ENCODE measurements at regions not wholly inside any gene's neighbourhood (a gene's known extent, or its start where the extent isn't known, plus 50 kb on each side); places are given as distances from the start of the nearest gene placed in this dataset.

- no peak overlapping the region for H3K27ac ChIP-seq (ENCODE audit: low read depth, low read length)
- H3K4me1 ChIP-seq (ENCODE audit: insufficient read depth, low read length): peaks cover 5% of the 10 kb centered on the region
- H3K9ac ChIP-seq (ENCODE audit: low read length): no peak overlapping the region
- H3K27me3 ChIP-seq (ENCODE audit: control insufficient read depth in 1 of 2, insufficient read depth in 2 of 2, low read length in 2 of 2): no peaks in the 10 kb centered on the region
- H3K4me3 ChIP-seq (ENCODE audit: low read depth in 1 of 2, low read length in 2 of 2): no peak overlapping the region
- H3K36me3 ChIP-seq (ENCODE audit: insufficient read depth, low read length): no peaks in the 10 kb centered on the region
- H3K9me3 ChIP-seq (ENCODE audit: low read length): no peaks in the 10 kb centered on the region
These were observed 225.2 kb upstream of the RREB1 start for GRCh38 chr6:6882592-6882991.

DNA sequence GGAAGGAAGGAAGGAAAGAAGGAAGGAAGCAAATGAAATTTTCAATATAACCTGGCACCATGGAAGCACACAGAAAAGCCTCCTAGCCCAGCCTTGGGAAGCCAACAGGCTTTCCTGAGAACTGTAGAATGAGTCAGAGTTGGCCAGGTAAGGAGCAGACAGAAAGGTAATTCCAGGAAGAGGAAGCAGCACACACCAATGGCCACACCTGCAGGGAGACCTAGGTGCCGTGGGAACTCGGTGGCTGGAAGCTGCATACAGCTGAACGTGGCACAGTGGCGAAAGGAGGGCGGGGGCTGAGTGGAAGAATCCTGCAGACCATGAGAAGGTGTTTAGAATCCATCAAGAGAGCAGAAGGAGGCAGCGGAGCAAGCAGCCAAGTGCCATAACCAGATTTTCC is 224.8 kb upstream of the RREB1 start:
- Histone ChIP-seq H3K27me3 (ENCODE audit: control insufficient read depth in 1 of 2, insufficient read depth in 2 of 2, low read length in 2 of 2) (no peaks in the 10 kb centered on the region), H3K36me3 (ENCODE audit: insufficient read depth, low read length) (no peaks in the 10 kb centered on the region), H3K4me1 (ENCODE audit: insufficient read depth, low read length) (peaks cover 5% of the 10 kb centered on the region), H3K9ac (ENCODE audit: low read length) (no peak overlapping the region), H3K4me3 (ENCODE audit: low read depth in 1 of 2, low read length in 2 of 2) (no peak overlapping the region), H3K27ac (ENCODE audit: low read depth, low read length) (no peak overlapping the region), H3K9me3 (ENCODE audit: low read length) (no peaks in the 10 kb centered on the region)

GRCh38 chr6:6884193-6884627 is 223.6 kb upstream of the RREB1 start:
- no peak overlapping the region for H3K9ac ChIP-seq (ENCODE audit: low read length)
- no peaks in the 10 kb centered on the region for H3K27me3 ChIP-seq (ENCODE audit: control insufficient read depth in 1 of 2, insufficient read depth in 2 of 2, low read length in 2 of 2)
- no peak overlapping the region for H3K4me3 ChIP-seq (ENCODE audit: low read depth in 1 of 2, low read length in 2 of 2)
- H3K36me3 ChIP-seq (ENCODE audit: insufficient read depth, low read length): no peaks in the 10 kb centered on the region
- no peaks in the 10 kb centered on the region for H3K9me3 ChIP-seq (ENCODE audit: low read length)
- no peak overlapping the region for H3K27ac ChIP-seq (ENCODE audit: low read depth, low read length)
- peaks cover 5% of the 10 kb centered on the region for H3K4me1 ChIP-seq (ENCODE audit: insufficient read depth, low read length)

DNA sequence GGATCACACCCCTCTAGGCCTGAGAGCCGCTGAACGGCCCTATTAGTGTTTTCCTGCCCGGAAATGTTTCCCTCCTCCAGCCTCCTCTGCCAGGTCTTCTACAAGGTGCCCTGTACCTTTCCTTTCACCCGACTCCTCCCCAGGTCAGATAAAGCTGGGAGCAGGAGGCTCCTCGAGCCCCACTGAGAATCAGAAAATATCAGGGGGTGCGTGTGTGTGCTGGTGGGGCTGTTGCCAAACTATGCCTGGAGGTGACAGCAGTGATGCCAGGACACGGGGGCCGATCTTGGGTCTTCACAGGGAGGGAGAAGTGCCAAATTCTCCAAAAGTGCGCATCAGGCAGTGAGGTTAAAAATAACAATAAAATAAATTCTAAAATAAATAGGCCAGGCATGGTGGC is 222.8 kb upstream of the RREB1 start:
- Histone ChIP-seq H3K9me3 (ENCODE audit: low read length) (no peaks in the 10 kb centered on the region), H3K27ac (ENCODE audit: low read depth, low read length) (no peak overlapping the region), H3K36me3 (ENCODE audit: insufficient read depth, low read length) (no peaks in the 10 kb centered on the region), H3K27me3 (ENCODE audit: control insufficient read depth in 1 of 2, insufficient read depth in 2 of 2, low read length in 2 of 2) (no peaks in the 10 kb centered on the region), H3K4me3 (ENCODE audit: low read depth in 1 of 2, low read length in 2 of 2) (no peak overlapping the region), H3K9ac (ENCODE audit: low read length) (no peak overlapping the region), H3K4me1 (ENCODE audit: insufficient read depth, low read length) (peaks cover 5% of the 10 kb centered on the region)

- Histone ChIP-seq H3K27me3 (ENCODE audit: control insufficient read depth in 1 of 2, insufficient read depth in 2 of 2, low read length in 2 of 2) (no peaks in the 10 kb centered on the region), H3K9me3 (ENCODE audit: low read length) (no peaks in the 10 kb centered on the region), H3K4me1 (ENCODE audit: insufficient read depth, low read length) (peaks cover 5% of the 10 kb centered on the region), H3K9ac (ENCODE audit: low read length) (no peak overlapping the region), H3K27ac (ENCODE audit: low read depth, low read length) (no peak overlapping the region), H3K36me3 (ENCODE audit: insufficient read depth, low read length) (no peaks in the 10 kb centered on the region), H3K4me3 (ENCODE audit: low read depth in 1 of 2, low read length in 2 of 2) (no peak overlapping the region)
These were observed 222.1 kb upstream of the RREB1 start for GRCh38 chr6:6885521-6886170.

GRCh38 chr6:6886171-6886885 is 221.4 kb upstream of the RREB1 start:
- no peak overlapping the region for H3K9ac ChIP-seq (ENCODE audit: low read length)
- no peaks in the 10 kb centered on the region for H3K27me3 ChIP-seq (ENCODE audit: control insufficient read depth in 1 of 2, insufficient read depth in 2 of 2, low read length in 2 of 2)
- no peaks in the 10 kb centered on the region for H3K36me3 ChIP-seq (ENCODE audit: insufficient read depth, low read length)
- H3K4me3 ChIP-seq (ENCODE audit: low read depth in 1 of 2, low read length in 2 of 2): no peak overlapping the region
- H3K27ac ChIP-seq (ENCODE audit: low read depth, low read length): no peak overlapping the region
- no peaks in the 10 kb centered on the region for H3K9me3 ChIP-seq (ENCODE audit: low read length)
- peaks cover 5% of the 10 kb centered on the region for H3K4me1 ChIP-seq (ENCODE audit: insufficient read depth, low read length)

- no peaks in the 10 kb centered on the region for H3K36me3 ChIP-seq (ENCODE audit: insufficient read depth, low read length)
- no peaks in the 10 kb centered on the region for H3K27me3 ChIP-seq (ENCODE audit: control insufficient read depth in 1 of 2, insufficient read depth in 2 of 2, low read length in 2 of 2)
- no peaks in the 10 kb centered on the region for H3K9me3 ChIP-seq (ENCODE audit: low read length)
- H3K27ac ChIP-seq (ENCODE audit: low read depth, low read length): no peak overlapping the region
- H3K9ac ChIP-seq (ENCODE audit: low read length): no peak overlapping the region
- peaks cover 5% of the 10 kb centered on the region for H3K4me1 ChIP-seq (ENCODE audit: insufficient read depth, low read length)
- no peak overlapping the region for H3K4me3 ChIP-seq (ENCODE audit: low read depth in 1 of 2, low read length in 2 of 2)
These were observed 220.9 kb upstream of the RREB1 start for GRCh38 chr6:6886886-6887285.

DNA sequence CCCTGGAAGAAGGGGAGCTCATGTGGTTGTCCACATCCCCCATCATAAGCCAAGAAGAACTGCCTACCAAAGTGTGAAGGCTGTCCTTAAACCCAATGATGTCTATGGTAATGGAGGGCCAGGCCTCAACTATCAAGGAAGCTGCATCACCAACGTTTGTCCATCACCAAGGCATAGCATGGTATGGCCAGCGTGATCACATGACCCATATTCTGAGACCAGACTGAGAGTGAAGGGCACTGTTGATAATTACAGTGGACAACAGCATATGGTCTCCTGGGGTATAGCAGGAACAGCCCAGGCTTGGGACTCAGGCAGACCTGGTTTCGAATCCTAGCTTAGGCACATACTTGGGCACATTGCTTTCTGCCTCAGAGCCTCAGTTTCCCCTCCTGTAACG is 218.2 kb upstream of the RREB1 start:
- H3K27me3 ChIP-seq (ENCODE audit: control insufficient read depth in 1 of 2, insufficient read depth in 2 of 2, low read length in 2 of 2): no peaks in the 10 kb centered on the region
- no peaks in the 10 kb centered on the region for H3K36me3 ChIP-seq (ENCODE audit: insufficient read depth, low read length)
- peaks cover 5% of the 10 kb centered on the region for H3K4me1 ChIP-seq (ENCODE audit: insufficient read depth, low read length)
- no peak overlapping the region for H3K9ac ChIP-seq (ENCODE audit: low read length)
- H3K27ac ChIP-seq (ENCODE audit: low read depth, low read length): no peak overlapping the region
- H3K4me3 ChIP-seq (ENCODE audit: low read depth in 1 of 2, low read length in 2 of 2): no peak overlapping the region
- H3K9me3 ChIP-seq (ENCODE audit: low read length): no peaks in the 10 kb centered on the region

- Histone ChIP-seq H3K27me3 (ENCODE audit: control insufficient read depth in 1 of 2, insufficient read depth in 2 of 2, low read length in 2 of 2) (no peaks in the 10 kb centered on the region), H3K9ac (ENCODE audit: low read length) (no peak overlapping the region), H3K36me3 (ENCODE audit: insufficient read depth, low read length) (no peaks in the 10 kb centered on the region), H3K27ac (ENCODE audit: low read depth, low read length) (no peak overlapping the region), H3K9me3 (ENCODE audit: low read length) (no peaks in the 10 kb centered on the region), H3K4me3 (ENCODE audit: low read depth in 1 of 2, low read length in 2 of 2) (no peak overlapping the region), H3K4me1 (ENCODE audit: insufficient read depth, low read length) (peaks cover 5% of the 10 kb centered on the region)
These were observed 217.3 kb upstream of the RREB1 start for GRCh38 chr6:6890400-6890858.

DNA sequence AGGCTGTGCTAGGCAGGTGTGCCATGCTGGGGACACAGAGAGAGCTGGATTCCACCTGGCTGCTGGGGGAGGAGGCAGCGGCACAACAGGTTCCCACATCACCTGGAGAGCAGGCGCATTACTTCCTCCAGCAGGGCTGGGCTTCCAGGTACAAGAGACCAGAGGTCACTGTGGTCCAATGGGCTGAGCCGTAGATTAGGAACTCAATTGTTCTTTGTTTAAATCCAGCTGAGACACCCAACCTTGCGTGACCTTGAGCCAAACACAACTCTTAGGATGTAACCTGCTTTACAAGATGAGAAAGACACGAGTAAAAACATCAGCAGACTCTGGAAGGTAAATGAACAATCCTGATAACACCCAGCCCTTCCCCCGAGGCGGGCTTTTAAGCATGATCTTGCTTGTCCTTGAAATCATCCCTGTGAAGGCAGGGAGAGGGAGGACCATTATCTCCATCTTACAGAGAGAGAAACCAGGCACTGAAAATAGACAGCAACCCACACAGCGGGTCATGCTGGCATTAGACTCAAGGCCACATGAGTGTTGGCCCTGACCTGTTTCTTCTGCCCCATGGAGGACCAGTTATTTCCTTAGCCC is 216.5 kb upstream of the RREB1 start:
- no peaks in the 10 kb centered on the region for H3K9me3 ChIP-seq (ENCODE audit: low read length)
- no peak overlapping the region for H3K27ac ChIP-seq (ENCODE audit: low read depth, low read length)
- H3K4me1 ChIP-seq (ENCODE audit: insufficient read depth, low read length): no peaks in the 10 kb centered on the region
- no peak overlapping the region for H3K9ac ChIP-seq (ENCODE audit: low read length)
- no peaks in the 10 kb centered on the region for H3K27me3 ChIP-seq (ENCODE audit: control insufficient read depth in 1 of 2, insufficient read depth in 2 of 2, low read length in 2 of 2)
- no peaks in the 10 kb centered on the region for H3K36me3 ChIP-seq (ENCODE audit: insufficient read depth, low read length)
- no peak overlapping the region for H3K4me3 ChIP-seq (ENCODE audit: low read depth in 1 of 2, low read length in 2 of 2)

DNA sequence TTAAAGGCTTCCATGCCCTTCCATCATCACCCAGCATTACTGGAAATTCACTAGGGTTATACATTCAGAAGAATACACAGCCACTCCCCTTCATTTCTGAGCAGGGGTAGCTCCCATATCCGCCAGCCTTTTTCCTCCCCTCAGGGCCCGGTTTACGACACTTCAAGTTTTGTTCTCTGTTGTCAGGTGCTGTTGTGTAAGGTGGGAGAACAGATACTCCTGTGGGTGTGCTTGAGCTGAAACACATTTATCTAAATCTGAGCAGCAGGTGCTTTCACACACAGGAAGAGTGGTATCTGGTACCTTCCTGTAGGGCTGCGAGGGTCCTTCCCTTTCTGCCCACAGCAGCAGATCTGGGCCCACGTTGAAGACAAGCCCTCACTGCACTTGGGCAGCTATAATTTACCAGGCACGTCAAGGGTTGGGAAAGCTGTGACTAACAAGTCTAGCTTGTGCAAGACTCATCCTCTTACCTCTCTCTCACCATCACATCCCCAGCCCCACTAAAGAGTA is 215.8 kb upstream of the RREB1 start:
- Histone ChIP-seq H3K36me3 (ENCODE audit: insufficient read depth, low read length) (no peaks in the 10 kb centered on the region), H3K9ac (ENCODE audit: low read length) (no peak overlapping the region), H3K4me1 (ENCODE audit: insufficient read depth, low read length) (no peaks in the 10 kb centered on the region), H3K27me3 (ENCODE audit: control insufficient read depth in 1 of 2, insufficient read depth in 2 of 2, low read length in 2 of 2) (no peaks in the 10 kb centered on the region), H3K9me3 (ENCODE audit: low read length) (no peaks in the 10 kb centered on the region), H3K27ac (ENCODE audit: low read depth, low read length) (no peak overlapping the region), H3K4me3 (ENCODE audit: low read depth in 1 of 2, low read length in 2 of 2) (no peak overlapping the region)
